ENCODE measurements at regions not wholly inside any gene's neighbourhood (a gene's known extent, or its start where the extent isn't known, plus 50 kb on each side); places are given as distances from the start of the nearest gene placed in this dataset.

- H3K36me3 Mint-ChIP-seq (ENCODE audit: low read depth), result no peaks in the 10 kb centered on the region
- DNase-seq, result no peak
- no peaks in the 10 kb centered on the region for H3K27me3 Mint-ChIP-seq (ENCODE audit: insufficient read depth)
- 95 to 97% methylated on average over 4 to 6 of the region's 6 CpGs for WGBS, 2 experiments (ENCODE audit: insufficient coverage in 1 of 2, insufficient read length in 1 of 2)
- Histone ChIP-seq H3K9me3 (ENCODE audit: control insufficient read depth, low read length) (peaks cover 4% of the 10 kb centered on the region), H3K9ac (ENCODE audit: extremely low read depth, low read length, poor library complexity, severe bottlenecking) (no peak overlapping the region), H3K36me3 (ENCODE audit: control insufficient read depth, insufficient read depth, low read length) (no peaks in the 10 kb centered on the region), H3K4me3 (ENCODE audit: low read length) (no peak overlapping the region), H3K27ac (ENCODE audit: low read depth, low read length) (no peak overlapping the region), H3K4me1 (ENCODE audit: control insufficient read depth, insufficient read depth, low read length) (no peaks in the 10 kb centered on the region), H3K27me3 (ENCODE audit: control insufficient read depth, insufficient read depth, low read length, poor library complexity, severe bottlenecking) (no peaks in the 10 kb centered on the region)
- H3K4me1 Mint-ChIP-seq, result no peaks in the 10 kb centered on the region
- no peak for TF ChIP-seq CTCF (conservative IDR thresholded peaks at IDR 0.05)
- no peak overlapping the region for H3K4me3 Mint-ChIP-seq
- H3K9me3 Mint-ChIP-seq, result no peaks in the 10 kb centered on the region
- no peak overlapping the region for H3K27ac Mint-ChIP-seq
Observed at GRCh38 chr10:6917125-6917524, 337.0 kb upstream of the PRKCQ start.

GRCh38 chr10:6916601-6917000, 336.5 kb upstream of the PRKCQ start:
- Mint-ChIP-seq H3K27ac (no peak overlapping the region), H3K4me1 (no peaks in the 10 kb centered on the region), H3K36me3 (ENCODE audit: low read depth) (no peaks in the 10 kb centered on the region), H3K27me3 (ENCODE audit: insufficient read depth) (no peaks in the 10 kb centered on the region), H3K4me3 (no peak overlapping the region), H3K9me3 (no peaks in the 10 kb centered on the region)
- DNase-seq, result no peak
- no peak for TF ChIP-seq CTCF (conservative IDR thresholded peaks at IDR 0.05)
- no peaks in the 10 kb centered on the region for H3K27me3 ChIP-seq (ENCODE audit: control insufficient read depth, insufficient read depth, low read length, poor library complexity, severe bottlenecking)
- no peak overlapping the region for H3K4me3 ChIP-seq (ENCODE audit: low read length)
- no peak overlapping the region for H3K27ac ChIP-seq (ENCODE audit: low read depth, low read length)
- peaks cover 4% of the 10 kb centered on the region for H3K9me3 ChIP-seq (ENCODE audit: control insufficient read depth, low read length)
- H3K4me1 ChIP-seq (ENCODE audit: control insufficient read depth, insufficient read depth, low read length), result no peaks in the 10 kb centered on the region
- no peak overlapping the region for H3K9ac ChIP-seq (ENCODE audit: extremely low read depth, low read length, poor library complexity, severe bottlenecking)
- WGBS, 2 experiments (ENCODE audit: insufficient coverage in 1 of 2, insufficient read length in 1 of 2), result 92% methylated on average over 2 of the region's 2 CpGs; no CpG with 5 or more reads in 1 of the 2 experiments
- no peaks in the 10 kb centered on the region for H3K36me3 ChIP-seq (ENCODE audit: control insufficient read depth, insufficient read depth, low read length)

GRCh38 chr10:6915307-6915706, 335.2 kb upstream of the PRKCQ start:
- no peak overlapping the region for H3K27ac Mint-ChIP-seq

More at GRCh38 chr10:6915307-6915706, 335.2 kb upstream of the PRKCQ start:
- no peaks in the 10 kb centered on the region for H3K9me3 Mint-ChIP-seq
- WGBS, 2 experiments (ENCODE audit: insufficient coverage in 1 of 2, insufficient read length in 1 of 2), result 80 to 97% methylated on average over 2 to 3 of the region's 3 CpGs
- Histone ChIP-seq H3K9me3 (ENCODE audit: control insufficient read depth, low read length) (peaks cover 4% of the 10 kb centered on the region), H3K4me3 (ENCODE audit: low read length) (no peak overlapping the region), H3K27ac (ENCODE audit: low read depth, low read length) (no peak overlapping the region), H3K4me1 (ENCODE audit: control insufficient read depth, insufficient read depth, low read length) (no peaks in the 10 kb centered on the region), H3K9ac (ENCODE audit: extremely low read depth, low read length, poor library complexity, severe bottlenecking) (no peak overlapping the region), H3K27me3 (ENCODE audit: control insufficient read depth, insufficient read depth, low read length, poor library complexity, severe bottlenecking) (no peaks in the 10 kb centered on the region), H3K36me3 (ENCODE audit: control insufficient read depth, insufficient read depth, low read length) (no peaks in the 10 kb centered on the region)
- DNase-seq, result no peak
- H3K4me1 Mint-ChIP-seq, result no peaks in the 10 kb centered on the region
- no peak overlapping the region for H3K4me3 Mint-ChIP-seq
- H3K27me3 Mint-ChIP-seq (ENCODE audit: insufficient read depth), result no peaks in the 10 kb centered on the region
- H3K36me3 Mint-ChIP-seq (ENCODE audit: low read depth), result no peaks in the 10 kb centered on the region
- TF ChIP-seq CTCF (conservative IDR thresholded peaks at IDR 0.05), result no peak

Measured in endodermal cell (in vitro differentiated cells).